WERI-Rb-1 (cell line): ENCODE measurements at regions not wholly inside any gene's neighbourhood (a gene's known extent, or its start where the extent isn't known, plus 50 kb on each side); places are given as distances from the start of the nearest gene placed in this dataset.

Experiments used
- DNase-seq: peaks from one replicate; pipeline ENCODE4 v3.0.0-alpha.2; 2020
- H3K27ac ChIP-seq: fragments of 250-450 bp; sonication (Bioruptor Pico); 2 replicates; pipeline ENCODE4 v1.5.1; 2020; ENCODE audit warnings: mild to moderate bottlenecking, moderate library complexity
- H3K27me3 ChIP-seq: fragments of 250-450 bp; sonication (Bioruptor Pico); 2 replicates; pipeline ENCODE4 v1.5.1; 2021; ENCODE audit warnings: mild to moderate bottlenecking, low read depth, moderate library complexity; ENCODE audit not compliant: insufficient read depth, severe bottlenecking
- H3K36me3 ChIP-seq: fragments of 250-450 bp; sonication (Bioruptor Pico); 2 replicates; pipeline ENCODE4 v1.5.1; 2020; ENCODE audit warnings: mild to moderate bottlenecking, moderate library complexity
- H3K4me3 ChIP-seq: 2 replicates; pipeline ENCODE4 v1.5.1; 2011; ENCODE audit warnings: low read depth, mild to moderate bottlenecking, control low read depth, low read length
- H3K9me3 ChIP-seq: fragments of 250-450 bp; sonication (Bioruptor Pico); 2 replicates; pipeline ENCODE4 v1.5.1; 2021; ENCODE audit warnings: mild to moderate bottlenecking, moderate library complexity; ENCODE audit not compliant: severe bottlenecking
- TF ChIP-seq, protein P1 (sequence below): IDR thresholded peaks from 2 replicates; pipeline ENCODE4 v1.5.1; 2011; ENCODE audit warnings: low read depth, mild to moderate bottlenecking, control low read depth, inconsistent platforms, low read length

DNA sequence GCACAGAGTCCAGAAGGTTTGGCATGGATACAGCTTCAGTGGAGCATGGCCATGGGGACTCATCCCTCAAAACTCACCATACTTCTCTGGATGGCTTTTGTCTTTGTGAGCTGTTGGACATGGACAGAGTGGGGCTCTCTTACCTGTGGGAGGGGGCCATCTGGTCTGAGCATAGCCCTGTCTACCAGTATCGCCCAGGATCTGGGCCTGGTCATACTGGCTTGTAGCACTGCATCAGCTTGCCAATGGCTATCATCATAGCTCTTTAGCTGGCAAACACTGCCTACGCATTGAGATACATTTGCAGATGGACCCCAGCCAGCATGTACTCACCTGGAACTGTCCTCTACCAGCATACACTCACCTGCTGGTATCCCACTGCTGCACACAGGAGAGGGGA is 975.2 kb upstream of the NOVA1 start:
- TF ChIP-seq, protein P1, sequence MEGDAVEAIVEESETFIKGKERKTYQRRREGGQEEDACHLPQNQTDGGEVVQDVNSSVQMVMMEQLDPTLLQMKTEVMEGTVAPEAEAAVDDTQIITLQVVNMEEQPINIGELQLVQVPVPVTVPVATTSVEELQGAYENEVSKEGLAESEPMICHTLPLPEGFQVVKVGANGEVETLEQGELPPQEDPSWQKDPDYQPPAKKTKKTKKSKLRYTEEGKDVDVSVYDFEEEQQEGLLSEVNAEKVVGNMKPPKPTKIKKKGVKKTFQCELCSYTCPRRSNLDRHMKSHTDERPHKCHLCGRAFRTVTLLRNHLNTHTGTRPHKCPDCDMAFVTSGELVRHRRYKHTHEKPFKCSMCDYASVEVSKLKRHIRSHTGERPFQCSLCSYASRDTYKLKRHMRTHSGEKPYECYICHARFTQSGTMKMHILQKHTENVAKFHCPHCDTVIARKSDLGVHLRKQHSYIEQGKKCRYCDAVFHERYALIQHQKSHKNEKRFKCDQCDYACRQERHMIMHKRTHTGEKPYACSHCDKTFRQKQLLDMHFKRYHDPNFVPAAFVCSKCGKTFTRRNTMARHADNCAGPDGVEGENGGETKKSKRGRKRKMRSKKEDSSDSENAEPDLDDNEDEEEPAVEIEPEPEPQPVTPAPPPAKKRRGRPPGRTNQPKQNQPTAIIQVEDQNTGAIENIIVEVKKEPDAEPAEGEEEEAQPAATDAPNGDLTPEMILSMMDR = no peak
- Histone ChIP-seq H3K27ac (no peak overlapping the region), H3K36me3 (no peaks in the 10 kb centered on the region), H3K27me3 (no peaks in the 10 kb centered on the region), H3K9me3 (no peaks in the 10 kb centered on the region), H3K4me3 (no peak overlapping the region)
- DNase-seq = no peak

DNA sequence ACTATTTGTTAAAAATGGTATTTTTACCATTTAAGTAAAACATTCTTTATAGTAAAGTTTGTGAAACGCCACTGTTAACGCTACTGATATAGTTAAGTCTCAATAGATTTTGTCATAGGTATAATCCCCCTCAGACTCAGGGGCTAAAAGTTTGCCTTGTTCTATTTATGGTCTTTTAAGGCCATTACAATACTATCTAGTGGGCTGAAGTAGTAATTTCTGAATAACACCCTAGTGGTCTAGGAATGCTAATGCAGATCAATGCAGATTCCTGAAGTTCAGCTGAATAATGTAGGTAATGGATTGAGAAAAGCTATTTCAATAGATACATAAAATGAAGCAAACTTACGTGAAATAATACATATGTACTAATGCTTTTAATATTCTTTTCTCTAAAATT is 989.3 kb upstream of the NOVA1 start:
- Histone ChIP-seq H3K4me3 (no peak overlapping the region), H3K27ac (no peak overlapping the region), H3K27me3 (no peaks in the 10 kb centered on the region), H3K9me3 (no peaks in the 10 kb centered on the region), H3K36me3 (no peaks in the 10 kb centered on the region)
- no peak for DNase-seq
- TF ChIP-seq, protein P1 = no peak

DNA sequence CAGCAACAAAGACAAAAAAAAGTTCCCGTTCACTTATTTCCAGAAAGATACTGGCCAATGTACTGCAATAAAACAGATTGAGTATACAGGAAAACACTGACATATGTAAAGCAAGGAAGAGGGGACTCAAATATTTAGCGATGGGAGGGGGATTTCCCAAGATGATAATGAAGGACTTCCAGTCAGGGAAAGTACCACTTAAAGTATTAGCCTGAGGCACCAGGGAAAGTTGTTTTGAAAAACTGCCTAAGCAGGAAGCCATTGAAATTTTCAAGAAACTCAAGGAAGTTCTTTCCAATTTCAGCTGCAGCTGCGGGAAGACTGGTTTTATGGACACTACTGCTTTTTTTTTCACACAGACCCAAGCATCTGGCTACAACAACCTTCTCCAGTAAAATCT is 1007.4 kb upstream of the NOVA1 start:
- H3K27ac ChIP-seq = no peak overlapping the region
- no peak for DNase-seq
- no peaks in the 10 kb centered on the region for H3K9me3 ChIP-seq
- H3K36me3 ChIP-seq = no peaks in the 10 kb centered on the region
- H3K27me3 ChIP-seq = no peaks in the 10 kb centered on the region
- H3K4me3 ChIP-seq = no peak overlapping the region
- TF ChIP-seq, protein P1 = no peak

DNA sequence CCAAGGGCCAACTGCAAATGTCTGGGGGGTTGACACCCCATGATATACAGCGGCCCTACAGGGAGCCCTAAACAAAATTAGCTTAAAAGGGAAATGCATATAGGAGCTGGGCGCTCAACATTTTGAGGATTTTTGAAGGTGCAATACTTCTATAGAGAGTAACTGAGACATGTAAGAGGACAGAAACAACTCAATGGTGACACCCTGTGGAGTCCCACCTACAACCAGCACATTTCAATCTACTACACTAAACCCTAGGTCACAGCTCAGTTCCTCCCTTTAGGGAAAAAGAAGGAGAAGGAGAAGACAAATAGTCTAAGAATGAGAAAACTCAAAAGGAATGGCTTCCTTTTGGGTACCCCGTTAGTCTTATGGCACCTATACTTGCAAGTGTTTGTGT is 1010.5 kb upstream of the NOVA1 start:
- Histone ChIP-seq H3K4me3 (no peak overlapping the region), H3K9me3 (no peaks in the 10 kb centered on the region), H3K36me3 (no peaks in the 10 kb centered on the region), H3K27ac (no peak overlapping the region), H3K27me3 (no peaks in the 10 kb centered on the region)
- DNase-seq = no peak
- TF ChIP-seq, protein P1 = no peak

DNA sequence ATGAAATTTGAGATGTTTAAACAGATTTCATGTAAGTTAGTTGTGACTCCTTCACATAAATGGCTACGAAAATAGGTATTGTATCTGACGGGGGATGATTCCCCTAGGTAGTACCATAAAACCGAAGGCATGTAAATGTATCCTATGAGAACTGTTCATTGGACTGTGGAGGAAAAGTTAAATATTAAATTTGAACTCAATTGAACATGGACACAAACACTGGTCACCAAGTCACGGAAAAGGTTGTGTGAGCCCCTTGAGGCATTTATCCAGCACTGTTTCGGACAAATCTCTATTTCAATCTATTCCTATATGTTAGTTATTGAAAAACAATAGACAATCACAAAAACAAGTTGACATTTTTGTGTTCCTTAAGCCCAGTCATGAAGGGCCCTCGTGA is 1014.3 kb upstream of the NOVA1 start:
- Histone ChIP-seq H3K27ac (no peak overlapping the region), H3K36me3 (no peaks in the 10 kb centered on the region), H3K27me3 (no peaks in the 10 kb centered on the region), H3K9me3 (no peaks in the 10 kb centered on the region), H3K4me3 (no peak overlapping the region)
- DNase-seq = no peak
- TF ChIP-seq, protein P1 = no peak

DNA sequence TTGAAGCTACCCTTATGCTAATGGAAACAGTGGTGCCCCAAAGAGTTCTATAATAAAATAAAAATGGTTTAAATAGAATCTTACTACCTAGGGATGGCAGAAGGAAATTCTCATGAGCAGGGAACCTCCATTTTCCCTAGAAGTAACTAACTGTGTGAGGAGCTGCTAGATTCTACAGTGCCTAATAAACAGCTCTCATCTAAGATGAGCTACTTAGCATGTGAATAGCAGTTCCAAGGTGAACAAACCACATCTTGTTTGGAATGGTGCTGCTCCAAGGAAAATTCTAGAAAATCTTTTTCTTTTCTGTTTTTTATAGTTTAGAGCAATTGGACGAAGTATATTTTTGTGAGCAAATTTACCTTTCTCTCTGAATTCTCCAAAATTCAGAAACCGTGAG is 1015.3 kb upstream of the NOVA1 start:
- no peak for DNase-seq
- no peaks in the 10 kb centered on the region for H3K27me3 ChIP-seq
- H3K4me3 ChIP-seq = no peak overlapping the region
- TF ChIP-seq, protein P1 = no peak
- H3K36me3 ChIP-seq = no peaks in the 10 kb centered on the region
- H3K9me3 ChIP-seq = no peaks in the 10 kb centered on the region
- H3K27ac ChIP-seq = no peak overlapping the region
